ENCODE measurements at regions not wholly inside any gene's neighbourhood (a gene's known extent, or its start where the extent isn't known, plus 50 kb on each side); places are given as distances from the start of the nearest gene placed in this dataset.

- DNase-seq, result no peak
These were observed 267.4 kb downstream of the GAS1 start for GRCh38 chr9:86679909-86680308.

DNA sequence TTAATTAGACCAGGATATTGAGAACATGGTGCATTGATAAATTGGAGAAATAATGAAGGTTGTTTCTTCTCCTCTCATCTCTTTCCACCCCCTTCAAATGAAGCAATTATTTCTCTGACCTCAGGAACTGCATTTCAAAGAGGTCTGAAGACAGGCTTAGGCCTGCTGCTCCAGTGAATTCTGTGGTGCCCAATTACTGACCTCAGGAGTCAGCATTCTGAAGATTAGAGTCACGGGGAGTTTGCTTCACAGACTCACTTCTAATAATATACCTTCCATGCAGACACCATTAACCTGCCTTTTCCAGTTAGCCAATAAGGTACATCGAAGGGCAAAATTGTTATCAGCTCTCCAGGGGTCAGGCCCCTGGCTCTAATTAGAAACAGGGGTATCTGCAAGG is 270.9 kb downstream of the GAS1 start:
- DNase-seq, result no peak

DNA sequence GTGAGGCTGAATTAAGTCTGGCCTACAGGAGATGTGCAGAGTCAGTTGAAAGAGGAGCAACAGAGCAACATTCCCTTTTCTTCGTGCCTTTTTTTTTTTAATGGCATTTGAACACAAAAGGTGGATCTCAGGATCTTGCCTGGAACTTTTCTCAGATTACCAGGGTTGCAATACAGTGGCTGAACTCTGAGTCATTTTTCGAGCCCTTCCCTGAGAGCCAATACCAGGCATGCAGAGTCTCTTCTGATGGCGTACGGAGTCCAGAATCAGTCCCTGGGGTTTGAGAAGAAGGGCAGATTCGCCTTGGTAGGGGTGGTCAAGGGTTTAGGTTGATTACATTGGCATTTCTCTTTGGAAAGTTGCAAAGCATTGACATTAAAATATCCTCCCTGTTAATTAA is 271.5 kb downstream of the GAS1 start:
- DNase-seq, result no peak

DNA sequence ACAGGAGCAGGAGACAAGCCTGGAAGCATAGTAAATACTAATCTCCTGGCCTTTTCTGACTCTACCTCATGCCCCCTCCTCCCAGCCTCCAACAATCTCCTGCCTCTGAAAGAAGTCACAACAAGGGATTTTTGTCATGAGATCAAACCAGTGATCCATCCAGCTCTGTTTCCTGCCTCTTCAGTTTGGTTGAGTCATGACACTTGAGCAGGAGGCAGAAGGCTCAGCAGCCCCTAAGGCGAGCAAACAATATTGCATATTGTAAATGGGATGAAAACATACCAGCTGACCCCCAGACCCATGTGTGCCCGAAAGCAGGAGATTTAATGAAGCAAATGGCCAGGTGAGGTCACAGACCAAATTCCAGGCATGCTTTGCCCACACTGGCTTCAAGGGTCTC is 272.8 kb downstream of the GAS1 start:
- DNase-seq, result no peak

DNA sequence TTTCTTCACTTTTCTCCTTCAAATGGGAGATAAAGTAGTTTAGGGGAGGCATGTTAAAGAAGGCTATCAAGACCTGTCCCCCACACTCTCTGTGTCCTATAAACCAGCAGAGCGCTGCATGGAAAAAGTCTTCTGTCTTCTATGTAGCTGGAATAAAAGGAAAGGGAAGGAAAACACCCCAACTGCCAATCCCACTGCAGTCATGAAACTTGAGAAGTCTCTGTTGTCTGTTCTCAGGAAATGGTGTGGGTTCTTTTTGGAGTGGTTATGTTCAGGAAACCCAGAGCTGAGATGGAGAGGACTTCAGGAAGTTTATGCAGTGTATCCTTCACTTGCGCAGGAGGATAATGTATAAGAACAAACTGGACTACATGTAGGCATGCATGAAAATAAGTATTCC is 274.3 kb downstream of the GAS1 start:
- no peak for DNase-seq

- DNase-seq, result no peak
These were observed 275.0 kb downstream of the GAS1 start for GRCh38 chr9:86672301-86672700.

GRCh38 chr9:86671018-86671417 is 276.3 kb downstream of the GAS1 start:
- no peak for DNase-seq

DNA sequence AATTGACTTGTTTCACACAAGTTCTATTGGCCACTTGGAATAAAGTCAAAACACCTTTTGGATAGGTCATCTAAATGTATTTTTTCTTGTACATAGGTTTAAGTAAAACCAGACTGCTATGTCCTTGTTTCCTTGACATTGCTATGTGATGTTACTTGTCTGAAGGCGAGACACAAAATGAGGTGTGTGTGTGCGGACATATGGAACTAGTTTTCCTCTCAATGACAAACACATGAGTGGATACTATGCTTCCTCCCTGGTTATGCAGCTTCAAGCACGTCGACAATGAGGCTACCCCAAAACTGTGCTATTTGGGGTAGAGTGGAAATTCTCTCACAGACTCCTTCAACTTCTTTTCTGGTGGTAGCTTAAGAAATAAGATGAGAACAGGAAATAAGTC is 276.8 kb downstream of the GAS1 start:
- DNase-seq, result no peak

- no peak for DNase-seq
These were observed 277.2 kb downstream of the GAS1 start for GRCh38 chr9:86670076-86670475.

GRCh38 chr9:86669422-86669821 is 277.9 kb downstream of the GAS1 start:
- DNase-seq, result no peak

DNA sequence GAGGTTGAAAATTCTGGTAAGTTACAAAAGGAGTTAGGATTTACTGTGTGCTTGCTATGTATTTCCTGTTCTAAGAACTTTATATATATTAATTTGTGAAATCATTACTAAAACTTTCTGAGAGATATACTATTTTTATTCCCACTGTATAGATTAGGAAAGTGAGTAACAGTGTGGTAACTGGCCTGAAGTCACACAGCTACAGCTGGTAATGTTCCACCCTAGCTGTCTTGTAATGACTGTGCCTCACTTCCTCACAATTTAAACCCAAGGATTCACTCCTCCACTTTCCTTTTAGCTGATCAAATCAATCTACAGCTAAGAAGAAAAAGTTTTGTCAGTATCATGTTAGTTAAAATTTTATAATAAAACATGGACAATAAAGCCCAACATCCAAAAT is 278.8 kb downstream of the GAS1 start:
- no peak for DNase-seq

DNA sequence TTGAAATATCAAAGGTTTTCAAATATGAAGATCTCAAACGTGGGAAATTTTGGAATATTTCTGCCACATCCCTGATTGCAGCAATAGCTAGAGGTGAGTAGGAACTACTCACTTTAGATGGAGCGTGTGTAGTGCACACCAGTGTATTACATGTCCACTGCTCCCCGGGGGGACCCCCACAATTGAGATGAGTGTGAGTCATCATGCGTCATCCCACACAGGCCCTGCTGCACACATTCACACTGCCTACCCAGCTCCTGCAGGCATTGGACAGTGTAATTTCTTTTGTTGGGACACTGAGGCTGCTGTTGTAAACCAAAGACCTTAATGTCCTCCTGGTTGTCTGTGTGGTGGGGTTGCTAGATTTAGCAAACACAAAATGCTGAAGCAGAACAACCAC is 280.0 kb downstream of the GAS1 start:
- no peak for DNase-seq

DNA sequence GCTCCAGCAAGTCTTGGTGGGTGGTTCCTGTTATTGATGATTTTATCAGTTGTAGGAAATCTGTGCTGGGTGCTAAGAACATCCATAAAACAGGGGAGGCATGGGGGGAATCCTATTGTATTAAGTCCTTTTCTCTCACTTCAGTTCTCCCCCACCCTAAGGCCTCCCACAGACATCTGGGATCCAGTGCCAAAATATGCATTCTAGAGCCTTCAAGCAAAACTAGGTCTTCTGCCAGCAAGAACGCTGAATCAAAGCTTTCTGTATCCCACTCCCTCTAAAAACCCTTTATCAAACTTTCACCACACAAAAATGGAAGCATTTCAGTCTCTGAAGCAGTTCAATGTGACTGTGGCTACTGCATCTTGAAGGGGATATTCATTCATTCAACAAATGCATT is 281.9 kb downstream of the GAS1 start:
- no peak for DNase-seq

- no peak for DNase-seq
These were observed 282.7 kb downstream of the GAS1 start for GRCh38 chr9:86664603-86665002.

DNA sequence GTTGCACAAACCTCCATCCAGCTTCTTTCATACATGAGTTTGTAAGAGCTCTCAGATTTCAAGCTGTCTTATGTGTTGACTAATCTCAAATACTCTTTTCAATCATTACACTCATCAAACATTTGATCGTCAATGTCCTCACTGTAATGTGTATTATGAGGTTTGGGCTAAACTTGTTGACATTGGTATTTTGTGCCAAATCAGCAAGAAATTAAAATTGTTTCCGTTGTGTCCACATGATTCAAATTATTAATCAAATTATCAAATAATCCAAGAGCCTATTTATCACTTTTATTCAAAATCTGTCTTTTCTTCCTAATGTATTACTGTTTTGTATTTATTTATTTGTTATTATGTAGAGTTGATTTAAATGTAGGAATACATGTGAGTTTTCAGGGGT is 283.4 kb downstream of the GAS1 start:
- no peak for DNase-seq

GRCh38 chr9:86662890-86663468 is 284.3 kb downstream of the GAS1 start:
- DNase-seq, result no peak

GRCh38 chr9:86660146-86660943 is 287.0 kb downstream of the GAS1 start:
- DNase-seq, result no peak

- DNase-seq, result no peak
These were observed 287.8 kb downstream of the GAS1 start for GRCh38 chr9:86659413-86660046.

DNA sequence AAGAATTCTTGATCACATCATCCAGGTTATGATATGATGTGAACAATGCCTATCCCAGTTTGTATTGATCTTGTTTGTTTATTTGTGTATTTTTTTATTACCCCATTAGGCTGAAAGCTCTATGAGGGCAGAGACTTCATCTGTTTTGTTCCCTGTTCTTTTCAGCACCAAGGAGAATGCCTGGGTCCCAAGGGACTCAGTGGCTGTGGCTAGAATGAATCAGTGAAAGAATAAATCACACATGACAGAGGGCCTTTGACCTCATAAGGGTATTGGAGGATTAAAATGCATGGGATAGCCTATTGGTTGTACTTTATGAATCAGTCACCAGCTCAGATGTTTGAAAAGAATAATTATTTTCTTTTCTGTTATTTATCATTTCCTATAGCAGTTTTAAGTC is 292.2 kb downstream of the GAS1 start:
- no peak for DNase-seq

DNA sequence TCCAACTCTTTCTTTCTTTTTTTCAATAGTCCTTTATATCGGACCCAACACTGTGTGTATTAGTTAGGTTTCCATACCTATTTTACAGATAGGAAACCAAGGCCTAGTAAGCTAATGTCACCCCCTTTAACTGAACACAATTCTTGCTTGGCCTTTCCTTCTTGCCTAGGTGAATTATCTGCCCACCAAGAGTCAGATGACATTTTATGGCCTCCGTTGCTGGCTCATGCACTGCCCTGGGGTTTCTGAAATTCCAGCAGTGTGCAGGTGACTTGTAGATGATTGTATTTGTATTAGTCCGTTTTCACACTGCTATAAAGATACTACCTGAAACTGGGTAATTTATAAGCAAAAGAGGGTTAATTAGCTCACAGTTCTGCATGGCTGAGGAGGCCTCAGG is 293.8 kb downstream of the GAS1 start:
- no peak for DNase-seq

- DNase-seq, result no peak
These were observed 294.6 kb downstream of the GAS1 start for GRCh38 chr9:86652736-86653135.

GRCh38 chr9:86649913-86650312 is 295.7 kb upstream of the TUT7 start:
- DNase-seq, result no peak

DNA sequence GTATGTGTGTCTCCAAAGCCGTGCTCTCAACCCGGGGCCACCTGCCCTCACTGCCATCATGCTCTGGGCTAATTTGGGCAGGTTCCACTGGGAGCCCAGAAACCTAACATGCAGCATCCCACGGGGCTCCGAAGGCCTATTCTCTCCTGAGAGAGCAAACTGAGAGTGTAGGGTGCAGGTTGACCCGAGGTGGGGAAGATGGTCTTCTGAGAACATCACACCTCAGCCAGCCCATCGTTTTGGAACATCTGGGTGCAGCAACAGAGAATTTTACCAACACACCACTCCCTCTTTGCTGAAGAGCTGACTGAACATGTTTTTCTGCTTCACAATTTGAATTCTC is 294.6 kb upstream of the TUT7 start:
- DNase-seq, result no peak

DNA sequence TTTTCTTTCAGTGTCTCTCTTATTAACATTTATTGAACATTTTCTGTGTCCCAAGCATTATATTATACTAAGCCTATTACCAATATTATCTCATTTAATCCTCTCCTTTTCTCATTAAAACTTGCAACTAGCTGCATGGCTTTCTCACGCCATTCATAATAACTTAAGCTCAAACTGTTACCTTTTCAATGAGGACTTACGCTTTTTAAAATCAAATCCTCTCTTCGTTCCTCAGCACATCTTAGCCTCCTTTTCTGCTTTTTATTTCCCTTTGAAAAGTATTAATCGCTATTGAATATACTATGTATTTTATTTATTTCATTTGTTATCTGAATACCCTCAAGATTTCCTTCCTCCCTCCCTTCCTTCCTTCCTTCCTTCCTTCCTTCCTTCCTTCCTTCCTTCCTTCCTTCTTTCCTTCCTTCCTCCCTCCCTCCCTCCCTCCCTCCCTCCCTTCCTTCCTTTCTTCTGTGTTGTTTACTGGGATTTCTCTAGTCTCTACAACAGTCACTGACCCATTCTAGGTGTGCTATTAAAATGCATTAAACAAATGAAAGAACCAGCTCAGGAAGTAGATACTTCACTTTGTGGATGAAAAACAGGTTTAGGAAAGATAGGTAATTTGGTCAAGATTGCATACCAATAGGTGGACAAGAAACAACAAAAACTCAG is 294.1 kb upstream of the TUT7 start:
- no peak for DNase-seq
